Jurkat, Clone E6-1 (cell line): ENCODE measurements at regions not wholly inside any gene's neighbourhood (a gene's known extent, or its start where the extent isn't known, plus 50 kb on each side); places are given as distances from the start of the nearest gene placed in this dataset.

Source experiments
- DNase-seq: peaks from one replicate; pipeline ENCODE4 v3.0.0-alpha.2; 2011; ENCODE audit warnings: low read depth, low spot score
- H3K4me3 ChIP-seq: 2 replicates; pipeline ENCODE4 v1.5.1; 2011; ENCODE audit warnings: mild to moderate bottlenecking, low read length, control low read depth, moderate library complexity

DNA sequence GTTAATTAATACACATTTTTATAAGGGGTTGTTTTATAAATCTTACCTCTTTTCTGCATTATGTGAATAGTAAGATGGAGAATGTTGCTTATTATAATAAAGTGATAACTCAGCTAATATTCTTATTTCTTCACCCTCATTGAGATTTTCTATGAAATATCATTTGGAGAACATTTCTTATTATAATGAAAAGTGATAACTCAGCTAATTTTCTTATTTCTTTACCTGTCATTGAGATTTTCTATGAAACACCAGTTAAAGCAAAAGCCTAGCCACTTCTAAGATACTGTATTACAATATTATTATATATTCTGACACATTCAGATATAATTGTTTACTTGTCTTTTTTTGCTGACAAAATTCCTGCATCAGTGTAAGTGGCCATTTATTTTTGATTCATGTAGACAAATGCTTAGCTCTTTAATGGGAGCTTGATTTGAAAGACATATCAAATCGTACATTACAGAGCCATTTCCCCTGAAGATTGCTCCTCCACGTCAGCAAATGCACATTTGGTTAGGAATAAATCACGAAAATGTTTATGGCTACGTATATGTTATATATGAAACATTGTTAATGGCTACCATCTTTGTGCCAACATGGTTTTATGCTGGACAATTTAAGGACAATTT is 427.5 kb downstream of the CHL1 start:
- DNase-seq = no peak
- H3K4me3 ChIP-seq = no peak overlapping the region

DNA sequence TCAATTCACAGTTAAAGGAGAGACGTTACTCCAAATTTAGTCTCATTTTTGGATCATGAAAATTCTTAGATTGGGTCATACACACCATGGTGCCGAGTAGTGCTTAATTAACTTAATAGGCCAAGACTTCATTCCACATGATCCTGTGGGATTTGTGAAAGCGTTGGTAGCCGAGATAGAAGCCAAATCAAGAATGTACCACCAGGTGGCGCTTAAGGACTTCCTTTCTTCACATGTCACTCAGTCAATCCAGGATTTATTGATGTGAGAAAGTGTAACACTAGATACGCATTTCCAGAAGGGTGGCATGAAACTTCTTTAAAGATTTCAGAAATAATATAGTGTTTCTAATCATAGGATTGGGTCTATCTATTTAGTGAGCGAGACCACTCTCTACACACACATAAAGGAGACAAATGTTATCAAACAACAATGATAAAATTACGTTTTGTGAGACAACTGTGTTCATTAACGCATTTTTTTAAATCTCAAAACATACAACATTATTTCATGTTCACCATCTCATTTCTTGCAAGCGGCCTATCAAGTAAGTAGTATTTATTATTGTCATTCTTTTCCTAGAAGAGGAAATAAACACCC is 436.1 kb downstream of the CHL1 start:
- no peak overlapping the region for H3K4me3 ChIP-seq
- DNase-seq = peak; percentile 57

DNA sequence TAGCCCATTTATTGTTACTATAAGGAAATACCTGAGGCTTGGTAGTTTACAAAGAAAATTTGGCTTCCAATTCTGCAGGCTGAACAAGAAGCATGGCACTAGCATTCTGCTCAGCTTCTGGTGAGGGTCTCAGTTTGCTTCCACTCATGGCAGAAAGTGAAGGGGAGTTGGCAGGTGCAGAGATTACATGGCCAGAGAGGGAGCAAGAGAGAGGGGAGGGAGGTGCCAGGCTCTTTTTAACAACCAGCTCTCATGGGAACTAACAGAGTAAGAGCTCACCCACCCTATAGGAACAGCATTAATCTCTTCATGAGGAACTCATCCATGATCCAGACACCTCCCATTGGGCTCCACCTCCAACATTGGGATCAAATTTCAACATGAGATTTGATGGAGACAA is 437.9 kb downstream of the CHL1 start:
- no peak for DNase-seq
- no peak overlapping the region for H3K4me3 ChIP-seq

DNA sequence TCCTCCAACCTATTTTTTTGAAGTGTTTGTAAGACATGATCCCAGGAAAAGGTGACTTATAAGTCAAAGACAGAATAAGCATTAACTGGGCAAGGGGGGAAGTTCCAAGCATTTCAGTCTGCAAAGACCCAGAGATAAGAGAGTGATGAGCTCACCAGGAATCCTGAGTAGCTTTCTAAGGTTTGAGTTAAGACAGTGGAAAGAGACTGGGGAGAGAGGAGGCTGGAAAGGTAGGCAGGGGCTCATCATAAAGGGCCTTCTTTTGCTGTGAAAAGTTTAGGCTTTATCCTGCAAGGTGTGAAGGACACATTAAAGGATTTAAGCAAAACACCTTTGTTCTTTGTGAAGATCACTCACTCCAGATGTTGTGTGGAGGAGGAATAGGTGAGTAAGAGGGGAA is 438.8 kb downstream of the CHL1 start:
- H3K4me3 ChIP-seq = no peak overlapping the region

DNA sequence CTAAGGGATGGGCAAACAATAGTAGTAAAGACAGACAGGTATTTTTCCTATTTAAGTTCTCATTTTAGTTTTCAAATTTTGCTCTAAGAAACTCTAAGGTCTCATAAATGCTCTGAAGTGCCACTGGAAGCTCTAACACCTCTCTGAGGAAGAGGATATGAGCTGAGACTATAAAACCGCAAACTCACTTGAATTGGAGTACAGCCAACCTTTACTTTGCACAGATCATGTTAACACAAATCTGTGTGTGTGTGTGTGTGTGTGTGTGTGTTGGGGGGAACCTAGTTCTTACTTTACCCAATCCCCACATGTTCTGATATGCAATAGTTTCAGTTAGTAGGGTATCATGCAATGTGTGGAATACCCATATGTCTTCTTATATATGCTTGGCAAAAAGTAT is 446.8 kb downstream of the CHL1 start:
- DNase-seq = peak; percentile 30
- no peak overlapping the region for H3K4me3 ChIP-seq

More for the DNA sequence above, 438.8 kb downstream of the CHL1 start:
- no peak for DNase-seq

- no peak for DNase-seq
- H3K4me3 ChIP-seq = no peak overlapping the region
These were observed 437.0 kb upstream of the CNTN6 start for GRCh38 chr3:655824-656223.

- H3K4me3 ChIP-seq = no peak overlapping the region
- no peak for DNase-seq
These were observed 431.5 kb upstream of the CNTN6 start for GRCh38 chr3:661356-661755.

DNA sequence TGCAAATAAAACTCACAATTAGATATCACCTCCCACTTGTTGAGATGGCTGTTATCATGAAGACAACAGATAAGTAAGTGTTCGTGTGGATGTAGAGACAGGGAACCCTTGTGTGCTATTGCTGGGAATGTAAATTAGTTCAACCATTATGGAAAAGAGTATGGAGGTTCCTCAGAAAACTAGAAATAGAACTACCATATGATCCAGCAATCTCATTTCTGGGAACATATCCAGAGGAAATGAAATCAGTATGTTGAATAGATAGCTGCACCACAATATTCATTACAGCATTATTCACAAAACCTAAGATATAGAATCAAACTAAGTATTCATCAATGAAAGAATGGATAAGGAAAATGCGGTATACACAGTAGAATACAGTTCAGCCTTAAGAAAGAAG is 418.7 kb upstream of the CNTN6 start:
- no peak overlapping the region for H3K4me3 ChIP-seq
- DNase-seq = no peak

DNA sequence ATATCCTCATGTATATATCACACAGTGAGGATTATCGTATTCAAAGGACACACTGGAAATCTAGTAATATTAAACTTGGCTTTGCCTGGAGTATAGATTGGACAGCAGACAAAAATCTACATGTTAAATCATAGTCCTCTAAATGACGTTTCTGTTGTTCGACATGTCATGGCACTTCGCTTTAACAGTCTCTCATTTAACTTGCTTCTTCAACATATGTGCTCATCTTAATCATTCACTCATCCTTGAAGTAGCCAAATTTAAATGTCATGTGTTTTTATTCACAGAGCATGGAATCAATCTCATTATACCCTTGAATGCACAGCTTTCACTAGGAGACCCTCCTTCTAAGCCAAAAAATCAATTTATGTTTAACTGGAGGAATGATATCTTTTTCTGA is 417.0 kb upstream of the CNTN6 start:
- no peak for DNase-seq

DNA sequence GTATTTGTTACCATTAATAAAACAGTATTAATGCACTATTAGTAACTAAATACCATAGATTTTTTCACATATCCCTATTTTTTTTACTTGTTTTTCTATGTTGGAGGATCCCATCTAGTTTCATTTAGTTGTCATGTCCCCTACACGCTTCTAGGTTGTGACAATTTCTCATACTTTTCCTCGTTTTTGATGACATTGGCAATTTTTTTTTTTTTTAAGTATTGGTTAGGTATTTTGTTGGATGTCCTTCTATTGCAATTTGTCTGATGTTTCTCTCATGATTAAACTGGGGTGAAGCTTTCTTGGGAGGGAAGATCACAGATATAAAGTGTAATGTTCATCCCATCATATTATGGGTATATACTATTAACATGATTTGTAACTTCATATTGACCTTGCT is 409.1 kb upstream of the CNTN6 start:
- no peak overlapping the region for H3K4me3 ChIP-seq
- DNase-seq = no peak

More for the DNA sequence above, 417.0 kb upstream of the CNTN6 start:
- no peak overlapping the region for H3K4me3 ChIP-seq

DNA sequence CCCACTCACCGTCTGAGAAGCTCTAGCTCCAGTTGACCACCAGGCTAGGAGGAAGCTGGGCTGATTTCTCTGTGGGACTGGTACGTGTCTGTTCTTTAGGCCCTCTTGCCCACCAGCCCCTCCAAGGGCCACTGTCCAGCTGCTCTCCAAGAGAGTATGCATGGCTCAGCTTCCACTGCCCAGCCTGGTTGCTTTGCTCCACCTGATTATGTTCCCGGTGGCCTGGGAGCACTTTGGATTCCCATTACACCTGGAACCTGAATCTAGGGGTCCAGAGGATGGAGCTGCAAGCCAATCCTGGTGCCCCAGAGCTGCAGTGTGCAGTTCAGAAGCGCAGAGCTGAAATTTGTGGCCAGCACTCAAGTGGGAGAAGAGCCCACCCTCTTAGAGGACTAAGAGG is 402.1 kb upstream of the CNTN6 start:
- DNase-seq = no peak
- H3K4me3 ChIP-seq = no peak overlapping the region

- DNase-seq = no peak
- no peak overlapping the region for H3K4me3 ChIP-seq
These were observed 392.3 kb upstream of the CNTN6 start for GRCh38 chr3:700514-700913.

DNA sequence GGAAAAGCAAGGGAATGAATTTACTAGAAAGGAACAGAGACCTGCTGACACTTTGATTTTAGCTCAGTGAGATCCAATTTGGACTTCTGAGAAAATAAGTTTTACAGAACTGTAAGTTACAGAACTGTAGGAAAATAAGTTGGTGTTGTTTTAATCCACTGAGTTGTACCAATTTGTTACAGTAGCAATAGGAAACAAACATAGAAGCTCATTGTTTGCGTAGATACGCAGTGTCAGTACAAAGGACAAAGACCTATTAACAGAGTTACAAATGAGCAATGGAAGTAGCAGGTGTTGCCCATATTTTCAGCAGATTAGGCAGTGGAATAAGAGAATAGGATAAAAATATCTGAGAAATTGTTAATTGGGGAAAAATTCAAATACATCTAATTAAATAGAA is 385.8 kb upstream of the CNTN6 start:
- DNase-seq = no peak
- no peak overlapping the region for H3K4me3 ChIP-seq

GRCh38 chr3:713006-713621 is 379.7 kb upstream of the CNTN6 start:
- H3K4me3 ChIP-seq = no peak overlapping the region
- no peak for DNase-seq

DNA sequence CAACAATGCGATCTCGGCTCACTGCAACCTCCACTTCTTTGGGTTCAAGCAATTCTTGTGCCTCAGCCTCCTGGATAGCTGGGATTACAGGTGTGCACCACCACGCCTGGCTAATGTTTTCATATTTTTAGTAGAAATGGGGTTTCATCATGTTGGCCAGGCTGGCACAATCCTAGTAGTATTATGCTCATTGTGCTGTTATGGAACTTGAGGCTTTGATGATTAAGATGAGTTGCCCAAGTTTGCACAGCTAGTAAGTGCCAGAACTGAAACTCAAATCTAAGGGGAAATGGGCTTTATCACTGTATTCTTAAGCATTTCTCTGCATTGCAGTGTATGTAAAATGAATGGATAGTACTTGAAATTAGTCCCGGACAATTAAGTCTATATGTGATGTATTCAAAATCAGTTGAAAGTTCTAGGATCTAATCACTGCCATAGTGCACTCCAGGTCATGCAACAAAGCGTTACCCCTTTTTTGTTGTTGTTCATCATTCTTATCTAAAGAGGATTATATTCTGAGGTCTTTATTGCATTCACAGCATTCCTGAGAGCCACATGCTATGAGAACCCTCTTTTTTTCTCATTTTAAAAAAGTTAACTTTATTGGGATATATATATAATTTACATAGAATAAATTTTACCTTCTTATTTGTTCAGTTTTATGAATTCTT is 378.7 kb upstream of the CNTN6 start:
- H3K4me3 ChIP-seq = no peak overlapping the region
- no peak for DNase-seq

GRCh38 chr3:721086-721485 is 371.7 kb upstream of the CNTN6 start:
- no peak for DNase-seq
- H3K4me3 ChIP-seq = no peak overlapping the region

GRCh38 chr3:732326-732928 is 360.4 kb upstream of the CNTN6 start:
- no peak for DNase-seq
- no peak overlapping the region for H3K4me3 ChIP-seq

DNA sequence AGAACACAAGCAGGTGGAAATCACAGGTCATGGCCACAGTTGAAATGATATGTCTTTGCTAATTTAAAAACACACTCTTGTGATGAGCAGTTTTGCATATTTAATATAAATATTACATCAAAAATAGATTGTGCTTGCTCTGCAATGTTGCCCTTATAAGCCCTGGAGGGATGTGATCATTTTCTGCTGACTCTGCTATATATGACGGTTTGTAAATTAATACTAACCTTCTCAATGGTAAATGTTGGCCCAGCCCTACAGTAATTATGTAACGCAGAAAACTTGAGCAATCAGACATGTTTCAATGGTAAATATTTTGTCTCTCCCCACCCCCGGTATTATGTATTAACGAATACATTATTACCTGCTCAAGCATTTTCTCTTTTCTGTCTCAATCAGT is 359.5 kb upstream of the CNTN6 start:
- no peak overlapping the region for H3K4me3 ChIP-seq
- no peak for DNase-seq

DNA sequence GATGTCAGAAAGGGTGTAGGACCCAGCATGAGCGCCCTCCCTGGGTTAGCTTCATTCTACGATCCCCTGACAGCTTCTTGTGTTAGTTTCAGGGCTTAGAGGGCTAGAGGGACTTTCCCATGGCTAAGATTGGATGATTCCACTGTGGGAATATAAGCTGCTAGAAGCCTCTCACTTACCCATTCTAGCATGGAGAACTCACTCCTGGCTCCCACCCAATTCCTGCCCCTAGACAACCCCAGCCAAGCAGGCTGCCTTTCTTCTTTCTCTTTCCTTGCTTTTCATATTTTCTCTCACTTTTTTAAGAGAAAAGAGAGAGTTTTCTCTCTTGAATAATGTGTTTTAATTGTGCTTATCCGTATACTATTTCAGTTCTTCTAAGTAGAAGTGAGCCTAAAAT is 335.1 kb upstream of the CNTN6 start:
- no peak for DNase-seq
- no peak overlapping the region for H3K4me3 ChIP-seq

DNA sequence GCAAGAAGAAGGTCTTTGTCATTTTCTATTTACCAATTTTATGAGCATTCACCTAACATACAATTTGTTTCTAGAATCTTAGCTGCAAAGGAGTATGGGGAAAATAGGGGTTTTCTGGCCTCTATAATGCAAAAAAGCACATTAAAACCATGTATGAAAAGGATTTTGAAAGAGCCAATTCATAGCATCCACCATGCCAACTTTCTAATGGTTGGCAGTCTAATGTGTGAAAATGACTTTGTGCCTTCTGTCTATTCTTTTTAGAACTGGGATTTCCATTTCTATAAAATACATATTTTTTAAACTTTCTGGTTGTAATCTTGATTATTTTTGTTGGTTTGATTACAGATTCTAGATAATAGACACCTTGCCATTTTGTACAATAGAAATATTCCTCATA is 333.7 kb upstream of the CNTN6 start:
- no peak for DNase-seq
- H3K4me3 ChIP-seq = no peak overlapping the region
